Osteoblast (primary cell): ENCODE measurements at regions not wholly inside any gene's neighbourhood (a gene's known extent, or its start where the extent isn't known, plus 50 kb on each side); places are given as distances from the start of the nearest gene placed in this dataset.

ENCODE experiments used
- DNase-seq: peaks from one replicate; pipeline ENCODE4 v3.0.0; 2011; ENCODE audit warnings: low spot score, mixed read lengths; ENCODE audit not compliant: insufficient read length; ENCODE audit errors: missing footprints
- H2AFZ ChIP-seq: 2 replicates; pipeline ENCODE4 v1.6.0; 2011; ENCODE audit warnings: mild to moderate bottlenecking, low read length
- H3K27ac ChIP-seq: 2 replicates; pipeline ENCODE4 v1.5.1; 2011; ENCODE audit warnings: mild to moderate bottlenecking, low read depth, low read length, moderate library complexity
- H3K27me3 ChIP-seq: 2 replicates; pipeline ENCODE4 v1.6.0; 2012; ENCODE audit warnings: mild to moderate bottlenecking, control low read depth, inconsistent platforms, low read length, moderate library complexity; ENCODE audit not compliant: insufficient read depth
- H3K36me3 ChIP-seq: 2 replicates; pipeline ENCODE4 v1.5.1; 2011; ENCODE audit warnings: mild to moderate bottlenecking, low read length, control low read depth, moderate library complexity; ENCODE audit not compliant: insufficient read depth
- H3K4me1 ChIP-seq: 2 replicates; pipeline ENCODE4 v1.5.1; 2011; ENCODE audit warnings: mild to moderate bottlenecking, low read length, control low read depth, moderate library complexity; ENCODE audit not compliant: insufficient read depth
- H3K4me2 ChIP-seq: 2 replicates; pipeline ENCODE4 v1.6.0; 2011; ENCODE audit warnings: mild to moderate bottlenecking, low read length; ENCODE audit not compliant: insufficient read depth
- H3K4me3 ChIP-seq: fragments of 200-600 bp; sonication (generic); 3 replicates; pipeline ENCODE4 v1.5.1; 2012; ENCODE audit warnings: mild to moderate bottlenecking, low read length, inconsistent platforms; ENCODE audit not compliant: insufficient read depth
- H3K79me2 ChIP-seq: 2 replicates; pipeline ENCODE4 v1.6.0; 2012; ENCODE audit warnings: mild to moderate bottlenecking, low read length, control low read depth, inconsistent platforms; ENCODE audit not compliant: insufficient read depth
- H3K9me3 ChIP-seq: 2 replicates; pipeline ENCODE4 v1.5.1; 2011; ENCODE audit warnings: low read depth, low read length, control low read depth
- H4K20me1 ChIP-seq: 2 replicates; pipeline ENCODE4 v1.6.0; 2012; ENCODE audit warnings: mild to moderate bottlenecking, low read length, control low read depth; ENCODE audit not compliant: insufficient read depth
- TF ChIP-seq, protein P1 (sequence below): IDR thresholded peaks from 2 replicates; pipeline ENCODE4 v1.5.1; 2011; ENCODE audit warnings: mild to moderate bottlenecking, low read depth, low read length, moderate library complexity; ENCODE audit errors: extremely low read depth

DNA sequence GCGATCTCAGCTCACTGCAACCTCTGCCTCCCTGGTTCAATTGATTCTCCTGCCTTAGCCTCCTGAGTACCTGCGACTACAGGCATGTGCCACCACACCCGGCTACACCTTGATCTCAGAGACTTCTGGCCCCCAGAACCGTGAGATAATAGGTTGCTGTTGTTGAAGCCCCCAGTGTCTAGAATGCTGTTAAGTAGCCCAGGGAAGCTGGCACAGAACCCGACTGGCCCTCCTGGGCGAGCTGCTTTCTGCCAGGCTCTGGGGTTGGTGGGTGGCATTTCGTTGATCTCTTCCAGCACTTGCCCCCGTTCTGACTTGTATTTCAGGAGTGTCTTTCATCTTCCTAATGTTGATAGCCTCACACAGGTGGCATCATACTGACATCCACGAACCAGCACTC is 807.1 kb downstream of the CDH9 start:
- Histone ChIP-seq H3K4me3 (no peak overlapping the region), H3K9me3 (no peaks in the 10 kb centered on the region), H3K4me2 (no peak overlapping the region)

DNA sequence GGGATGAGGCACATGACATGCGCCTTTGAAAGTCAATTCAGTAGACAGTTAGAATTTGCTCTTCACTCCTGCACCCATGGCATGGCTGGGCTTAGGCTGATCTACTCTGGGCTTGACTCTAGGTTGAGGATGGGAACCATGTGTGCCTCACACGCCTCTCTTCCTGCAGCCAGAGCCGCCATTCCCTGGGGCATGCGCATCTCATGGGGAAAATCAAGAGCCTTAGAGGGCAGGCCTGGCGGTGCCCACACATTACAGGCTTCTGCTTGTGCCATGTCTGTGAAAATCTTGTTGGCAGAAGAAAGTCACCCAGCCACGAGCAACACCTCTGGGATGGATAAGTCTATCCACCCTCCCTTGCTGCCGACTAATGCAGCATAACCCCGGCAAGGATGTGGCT is 808.5 kb downstream of the CDH9 start:
- Histone ChIP-seq H3K4me1 (no peaks in the 10 kb centered on the region), H3K79me2 (no peaks in the 10 kb centered on the region), H3K9me3 (no peaks in the 10 kb centered on the region), H4K20me1 (no peaks in the 10 kb centered on the region), H3K4me3 (no peak overlapping the region), H3K4me2 (no peak overlapping the region), H3K27ac (no peak overlapping the region), H3K36me3 (no peaks in the 10 kb centered on the region), H2AFZ (no peak overlapping the region), H3K27me3 (no peaks in the 10 kb centered on the region)
- no peak for DNase-seq
- TF ChIP-seq, protein P1, sequence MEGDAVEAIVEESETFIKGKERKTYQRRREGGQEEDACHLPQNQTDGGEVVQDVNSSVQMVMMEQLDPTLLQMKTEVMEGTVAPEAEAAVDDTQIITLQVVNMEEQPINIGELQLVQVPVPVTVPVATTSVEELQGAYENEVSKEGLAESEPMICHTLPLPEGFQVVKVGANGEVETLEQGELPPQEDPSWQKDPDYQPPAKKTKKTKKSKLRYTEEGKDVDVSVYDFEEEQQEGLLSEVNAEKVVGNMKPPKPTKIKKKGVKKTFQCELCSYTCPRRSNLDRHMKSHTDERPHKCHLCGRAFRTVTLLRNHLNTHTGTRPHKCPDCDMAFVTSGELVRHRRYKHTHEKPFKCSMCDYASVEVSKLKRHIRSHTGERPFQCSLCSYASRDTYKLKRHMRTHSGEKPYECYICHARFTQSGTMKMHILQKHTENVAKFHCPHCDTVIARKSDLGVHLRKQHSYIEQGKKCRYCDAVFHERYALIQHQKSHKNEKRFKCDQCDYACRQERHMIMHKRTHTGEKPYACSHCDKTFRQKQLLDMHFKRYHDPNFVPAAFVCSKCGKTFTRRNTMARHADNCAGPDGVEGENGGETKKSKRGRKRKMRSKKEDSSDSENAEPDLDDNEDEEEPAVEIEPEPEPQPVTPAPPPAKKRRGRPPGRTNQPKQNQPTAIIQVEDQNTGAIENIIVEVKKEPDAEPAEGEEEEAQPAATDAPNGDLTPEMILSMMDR, result no peak

More for the DNA sequence above, 807.1 kb downstream of the CDH9 start:
- no peak for DNase-seq
- Histone ChIP-seq H3K27me3 (no peaks in the 10 kb centered on the region), H4K20me1 (no peaks in the 10 kb centered on the region), H3K36me3 (no peaks in the 10 kb centered on the region), H3K79me2 (no peaks in the 10 kb centered on the region), H3K4me1 (no peaks in the 10 kb centered on the region), H3K27ac (no peak overlapping the region), H2AFZ (no peak overlapping the region)
- TF ChIP-seq, protein P1, result no peak

DNA sequence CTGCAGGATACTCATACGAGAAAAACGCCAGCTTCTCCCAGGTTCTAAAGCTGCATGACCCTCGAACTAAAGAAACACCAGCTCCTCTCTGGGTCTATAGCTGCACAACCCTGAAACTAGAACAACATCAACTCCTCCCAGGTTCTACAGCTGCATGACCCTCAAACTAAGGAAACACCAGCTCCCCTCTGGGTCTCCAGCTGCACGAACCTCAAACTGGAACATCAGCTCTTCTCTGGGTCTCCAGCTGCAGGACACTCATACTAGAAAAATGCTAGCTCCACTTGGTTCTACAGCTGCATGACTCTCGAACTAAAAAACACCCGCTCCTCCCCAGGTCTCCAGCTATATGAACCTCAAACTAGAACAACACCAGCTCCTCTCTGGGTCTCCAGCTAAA is 811.1 kb downstream of the CDH9 start:
- TF ChIP-seq, protein P1, result no peak

DNA sequence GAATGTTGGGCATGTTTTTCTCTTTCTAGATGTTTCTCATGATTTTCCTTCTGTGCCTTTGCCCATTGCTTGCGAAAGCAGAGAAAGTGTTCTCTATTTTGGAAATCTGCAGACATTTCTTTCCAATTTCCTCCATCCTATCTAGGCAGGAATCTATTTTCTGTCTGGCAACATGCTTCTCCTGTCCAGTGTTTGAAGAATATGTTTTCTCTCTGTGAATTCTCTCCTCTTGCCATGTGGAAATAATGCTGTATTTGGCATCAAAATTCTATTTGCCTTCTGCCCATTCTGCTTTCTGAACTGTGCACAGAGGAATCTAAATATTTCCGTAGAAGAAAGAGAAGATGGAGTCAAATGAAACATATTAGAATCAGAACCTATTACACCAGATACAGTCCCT is 833.3 kb downstream of the CDH9 start:
- DNase-seq, result no peak
- Histone ChIP-seq H3K4me1 (no peaks in the 10 kb centered on the region), H3K79me2 (no peaks in the 10 kb centered on the region), H3K27me3 (no peaks in the 10 kb centered on the region), H3K4me2 (no peak overlapping the region), H4K20me1 (no peaks in the 10 kb centered on the region), H3K9me3 (no peaks in the 10 kb centered on the region), H3K27ac (no peak overlapping the region), H3K36me3 (no peaks in the 10 kb centered on the region), H3K4me3 (no peak overlapping the region), H2AFZ (no peak overlapping the region)
- TF ChIP-seq, protein P1, result no peak

More for the DNA sequence above, 811.1 kb downstream of the CDH9 start:
- Histone ChIP-seq H3K9me3 (no peaks in the 10 kb centered on the region), H2AFZ (no peak overlapping the region), H3K4me1 (no peaks in the 10 kb centered on the region), H4K20me1 (no peaks in the 10 kb centered on the region), H3K27me3 (no peaks in the 10 kb centered on the region), H3K4me3 (no peak overlapping the region), H3K36me3 (no peaks in the 10 kb centered on the region), H3K4me2 (no peak overlapping the region), H3K79me2 (no peaks in the 10 kb centered on the region), H3K27ac (no peak overlapping the region)
- DNase-seq, result no peak
